ENCODE measurements at regions not wholly inside any gene's neighbourhood (a gene's known extent, or its start where the extent isn't known, plus 50 kb on each side); places are given as distances from the start of the nearest gene placed in this dataset.

DNA sequence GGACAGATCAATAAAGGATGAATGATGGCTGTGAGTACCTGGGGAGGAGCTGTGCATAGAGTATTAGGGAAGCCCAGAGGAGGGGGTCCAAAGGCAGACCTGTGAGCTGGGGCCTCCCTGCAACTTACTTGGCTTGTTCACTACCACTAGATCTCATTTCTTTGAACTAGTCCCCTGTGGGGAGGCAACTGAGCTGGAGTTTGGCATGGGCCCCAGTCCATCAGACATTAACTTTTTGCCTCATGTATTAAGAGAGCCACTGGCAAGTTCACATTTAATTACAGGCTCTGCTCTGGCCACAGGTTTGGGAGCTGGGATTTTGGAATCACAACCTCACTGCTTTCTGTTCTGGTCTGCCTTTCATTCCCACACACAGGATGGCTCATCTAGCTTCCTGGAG is 254.1 kb downstream of the PRL start:
- H3K27ac ChIP-seq: no peak overlapping the region
- TF ChIP-seq, protein P1, sequence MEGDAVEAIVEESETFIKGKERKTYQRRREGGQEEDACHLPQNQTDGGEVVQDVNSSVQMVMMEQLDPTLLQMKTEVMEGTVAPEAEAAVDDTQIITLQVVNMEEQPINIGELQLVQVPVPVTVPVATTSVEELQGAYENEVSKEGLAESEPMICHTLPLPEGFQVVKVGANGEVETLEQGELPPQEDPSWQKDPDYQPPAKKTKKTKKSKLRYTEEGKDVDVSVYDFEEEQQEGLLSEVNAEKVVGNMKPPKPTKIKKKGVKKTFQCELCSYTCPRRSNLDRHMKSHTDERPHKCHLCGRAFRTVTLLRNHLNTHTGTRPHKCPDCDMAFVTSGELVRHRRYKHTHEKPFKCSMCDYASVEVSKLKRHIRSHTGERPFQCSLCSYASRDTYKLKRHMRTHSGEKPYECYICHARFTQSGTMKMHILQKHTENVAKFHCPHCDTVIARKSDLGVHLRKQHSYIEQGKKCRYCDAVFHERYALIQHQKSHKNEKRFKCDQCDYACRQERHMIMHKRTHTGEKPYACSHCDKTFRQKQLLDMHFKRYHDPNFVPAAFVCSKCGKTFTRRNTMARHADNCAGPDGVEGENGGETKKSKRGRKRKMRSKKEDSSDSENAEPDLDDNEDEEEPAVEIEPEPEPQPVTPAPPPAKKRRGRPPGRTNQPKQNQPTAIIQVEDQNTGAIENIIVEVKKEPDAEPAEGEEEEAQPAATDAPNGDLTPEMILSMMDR (IDR thresholded peaks at IDR 0.05; ENCODE audit: low read depth, low read length, missing control alignments): no peak
- no peaks in the 10 kb centered on the region for H3K36me3 ChIP-seq (replicated peaks)
- in situ Hi-C loops (cut with HindIII; ENCODE audit: low pct_ligation_motif_present, low sequenced_read_pairs): no loop called here
- H3K27me3 ChIP-seq (replicated peaks): no peaks in the 10 kb centered on the region
- no peak for DNase-seq
- no peak overlapping the region for H3K4me3 ChIP-seq (ENCODE audit: low read depth, low read length)

DNA sequence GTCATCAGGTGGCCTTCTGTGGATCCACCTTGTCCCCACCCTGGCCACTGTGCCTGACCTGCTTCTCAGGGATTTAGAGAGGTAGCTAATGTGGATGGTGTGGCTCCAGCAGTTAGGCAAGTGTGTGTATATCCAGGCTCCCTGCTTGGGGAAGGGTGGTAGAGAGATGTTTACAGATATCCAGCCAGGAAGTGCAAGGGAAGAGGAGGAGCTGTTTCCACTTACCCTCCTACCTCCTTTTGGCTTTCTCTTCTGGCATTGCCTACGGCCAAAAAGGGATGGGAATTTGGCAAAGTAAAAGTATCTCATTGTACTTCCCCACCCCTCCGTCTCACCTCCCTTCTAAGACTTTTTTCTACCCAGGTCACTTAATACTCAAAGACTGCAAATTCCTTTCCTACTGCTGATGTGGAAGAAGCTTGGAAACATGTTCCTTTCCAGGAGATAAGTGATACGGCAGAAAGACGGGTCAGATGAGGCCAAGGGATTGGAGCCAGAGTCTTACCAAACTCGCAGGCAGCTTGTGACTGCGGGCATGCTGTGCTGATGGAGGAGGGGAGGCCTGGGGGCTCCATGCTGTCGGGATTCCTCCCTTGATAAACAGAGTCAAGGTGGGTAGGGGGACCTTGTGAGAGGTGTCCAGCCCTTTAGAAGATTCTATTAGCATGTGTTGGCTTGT is 253.4 kb downstream of the PRL start:
- no peaks in the 10 kb centered on the region for H3K36me3 ChIP-seq (replicated peaks)
- no peaks in the 10 kb centered on the region for H3K27me3 ChIP-seq (replicated peaks)
- H3K4me3 ChIP-seq (ENCODE audit: low read depth, low read length): no peak overlapping the region
- DNase-seq: no peak
- TF ChIP-seq, protein P1 (IDR thresholded peaks at IDR 0.05; ENCODE audit: low read depth, low read length, missing control alignments): no peak
- in situ Hi-C loops (cut with HindIII; ENCODE audit: low pct_ligation_motif_present, low sequenced_read_pairs): no loop called here
- no peak overlapping the region for H3K27ac ChIP-seq

DNA sequence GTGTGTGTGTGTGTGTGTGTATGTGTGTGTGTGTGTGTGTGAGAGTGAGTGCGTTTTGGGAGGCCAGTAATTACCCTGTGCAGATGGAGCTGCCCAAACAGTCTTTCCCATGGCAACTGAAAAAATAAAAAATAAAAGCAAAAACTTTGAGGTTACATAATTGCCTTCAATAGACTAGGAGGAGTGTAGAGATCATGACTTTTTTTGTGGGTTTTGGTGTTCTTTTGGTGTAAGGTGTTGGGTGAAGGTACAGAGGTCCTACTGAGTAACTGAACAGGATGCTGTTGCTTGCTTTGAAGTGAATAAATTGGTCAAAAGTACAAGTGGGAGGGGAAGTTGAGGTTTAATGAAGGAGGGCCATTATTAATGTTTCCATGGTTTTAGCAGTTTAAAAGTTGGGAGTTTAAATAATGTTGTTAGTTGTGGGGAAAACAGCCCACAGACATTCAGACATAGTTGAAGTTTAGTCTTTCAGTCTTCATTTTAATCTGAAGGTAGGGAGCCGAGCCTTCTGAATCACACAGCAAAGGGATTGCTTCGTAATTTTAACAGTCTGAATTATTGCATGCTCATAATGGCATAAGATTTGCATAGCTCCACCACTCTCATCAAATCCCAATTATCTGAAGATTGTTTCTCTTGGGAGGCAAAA is 251.4 kb downstream of the PRL start:
- no peak for DNase-seq
- no peaks in the 10 kb centered on the region for H3K36me3 ChIP-seq (replicated peaks)
- no peak overlapping the region for H3K4me3 ChIP-seq (ENCODE audit: low read depth, low read length)
- no peak overlapping the region for H3K27ac ChIP-seq
- in situ Hi-C loops (cut with HindIII; ENCODE audit: low pct_ligation_motif_present, low sequenced_read_pairs): no loop called here
- TF ChIP-seq, protein P1 (IDR thresholded peaks at IDR 0.05; ENCODE audit: low read depth, low read length, missing control alignments): no peak
- H3K27me3 ChIP-seq (replicated peaks): no peaks in the 10 kb centered on the region

DNA sequence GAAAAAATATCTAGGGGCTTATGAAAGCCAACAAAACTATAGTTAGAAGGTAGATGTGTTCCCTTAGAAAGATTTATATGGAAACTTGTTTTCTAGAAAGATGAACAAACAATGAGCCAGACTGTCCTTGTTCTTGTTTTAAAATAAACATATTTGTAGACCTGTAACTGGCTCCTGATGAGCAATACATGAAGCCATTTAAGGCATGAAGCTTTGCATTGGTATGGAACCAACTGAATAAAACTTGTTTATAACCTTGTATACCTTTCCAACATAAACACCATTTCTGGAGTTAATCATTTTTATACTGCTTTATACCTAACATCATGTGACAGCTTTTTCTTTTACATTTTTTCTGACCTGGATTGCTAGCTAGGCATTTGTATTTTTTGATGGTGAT is 247.8 kb downstream of the PRL start:
- no peak for DNase-seq
- Histone ChIP-seq H3K36me3 (replicated peaks) (no peaks in the 10 kb centered on the region), H3K4me3 (ENCODE audit: low read depth, low read length) (no peak overlapping the region), H3K27me3 (replicated peaks) (no peaks in the 10 kb centered on the region), H3K27ac (no peak overlapping the region)
- TF ChIP-seq, protein P1 (IDR thresholded peaks at IDR 0.05; ENCODE audit: low read depth, low read length, missing control alignments): no peak
- in situ Hi-C loops (cut with HindIII; ENCODE audit: low pct_ligation_motif_present, low sequenced_read_pairs): no loop called here

DNA sequence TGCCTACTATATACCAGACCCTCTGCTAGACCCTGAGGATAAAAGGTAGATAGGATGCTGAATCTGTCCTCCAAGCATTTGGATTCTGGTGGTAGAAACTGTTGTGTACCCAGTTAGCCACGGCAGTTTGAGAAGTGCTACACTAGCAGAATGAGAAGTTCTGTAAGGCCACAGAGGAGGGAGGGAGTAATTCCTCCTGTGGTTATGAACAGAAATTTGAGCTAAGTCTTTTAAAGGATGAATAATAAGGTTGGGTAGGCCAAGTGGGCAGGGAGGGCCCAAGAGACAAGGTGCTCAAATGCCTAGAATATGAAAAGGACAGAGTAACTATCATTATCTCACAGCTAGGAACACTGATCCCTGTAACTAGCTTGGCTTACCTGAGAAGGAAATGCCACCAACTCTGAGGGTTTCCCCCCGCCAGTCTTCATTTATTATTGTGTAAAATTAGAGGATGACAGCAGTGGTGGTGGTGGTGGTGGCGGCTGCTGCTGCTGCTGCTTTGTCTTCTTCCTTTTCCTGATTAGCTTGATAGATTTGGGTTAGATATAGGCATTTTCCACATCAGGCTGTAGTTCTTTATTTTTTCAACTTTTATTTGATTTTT is 243.3 kb downstream of the PRL start:
- no peak for DNase-seq
- no peaks in the 10 kb centered on the region for H3K36me3 ChIP-seq (replicated peaks)
- TF ChIP-seq, protein P1 (IDR thresholded peaks at IDR 0.05; ENCODE audit: low read depth, low read length, missing control alignments): no peak
- no peak overlapping the region for H3K27ac ChIP-seq
- no peak overlapping the region for H3K4me3 ChIP-seq (ENCODE audit: low read depth, low read length)
- in situ Hi-C loops (cut with HindIII; ENCODE audit: low pct_ligation_motif_present, low sequenced_read_pairs): no loop called here
- no peaks in the 10 kb centered on the region for H3K27me3 ChIP-seq (replicated peaks)

Data from brain microvascular endothelial cell (primary cell).